ENCODE measurements at regions not wholly inside any gene's neighbourhood (a gene's known extent, or its start where the extent isn't known, plus 50 kb on each side); places are given as distances from the start of the nearest gene placed in this dataset.

DNA sequence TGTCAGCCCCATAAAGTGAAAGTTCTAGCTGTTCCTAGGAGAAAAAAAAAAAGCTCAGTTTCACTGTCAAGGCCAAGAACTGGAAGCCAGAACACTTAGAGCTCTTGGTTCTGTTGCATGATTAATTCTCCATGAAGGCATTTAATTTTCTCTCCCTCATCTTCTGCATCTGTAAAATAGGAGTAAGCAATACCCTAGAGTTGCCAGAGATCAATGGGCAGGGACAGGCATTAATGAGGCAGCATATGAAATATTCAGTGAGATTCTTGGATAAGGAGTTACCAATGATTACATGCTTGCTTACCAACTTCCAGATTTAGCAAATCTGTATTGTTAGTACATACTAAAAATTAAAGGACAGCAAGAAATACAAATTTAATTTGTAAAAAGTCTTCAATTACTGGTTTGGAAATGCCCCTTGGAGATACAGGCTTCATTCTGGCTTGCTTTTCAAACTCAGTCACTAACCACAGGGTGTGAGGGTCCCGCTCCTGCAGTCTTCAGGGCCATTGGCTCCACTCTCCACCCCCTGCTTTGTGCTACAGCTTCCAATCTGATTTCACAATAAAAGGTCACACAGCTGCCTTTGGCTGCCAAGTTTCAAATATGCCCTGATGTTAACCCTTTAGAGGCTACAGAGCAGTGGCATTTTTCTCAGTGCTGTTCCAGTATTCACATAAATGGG is 624.6 kb downstream of the BNC2 start:
- H2BK5ac ChIP-seq (ENCODE audit: insufficient read length, low read length): no peak overlapping the region
- no peak overlapping the region for H3K18ac ChIP-seq (ENCODE audit: insufficient read length, low read depth, low read length)
- H3T11ph ChIP-seq (ENCODE audit: low read length): no peak overlapping the region
- H3K27me3 ChIP-seq (ENCODE audit: insufficient read depth, low read length): no peaks in the 10 kb centered on the region
- no peaks in the 10 kb centered on the region; a peak in 1 of 5 replicates for H3K9me3 Mint-ChIP-seq
- TF ChIP-seq, protein P1, sequence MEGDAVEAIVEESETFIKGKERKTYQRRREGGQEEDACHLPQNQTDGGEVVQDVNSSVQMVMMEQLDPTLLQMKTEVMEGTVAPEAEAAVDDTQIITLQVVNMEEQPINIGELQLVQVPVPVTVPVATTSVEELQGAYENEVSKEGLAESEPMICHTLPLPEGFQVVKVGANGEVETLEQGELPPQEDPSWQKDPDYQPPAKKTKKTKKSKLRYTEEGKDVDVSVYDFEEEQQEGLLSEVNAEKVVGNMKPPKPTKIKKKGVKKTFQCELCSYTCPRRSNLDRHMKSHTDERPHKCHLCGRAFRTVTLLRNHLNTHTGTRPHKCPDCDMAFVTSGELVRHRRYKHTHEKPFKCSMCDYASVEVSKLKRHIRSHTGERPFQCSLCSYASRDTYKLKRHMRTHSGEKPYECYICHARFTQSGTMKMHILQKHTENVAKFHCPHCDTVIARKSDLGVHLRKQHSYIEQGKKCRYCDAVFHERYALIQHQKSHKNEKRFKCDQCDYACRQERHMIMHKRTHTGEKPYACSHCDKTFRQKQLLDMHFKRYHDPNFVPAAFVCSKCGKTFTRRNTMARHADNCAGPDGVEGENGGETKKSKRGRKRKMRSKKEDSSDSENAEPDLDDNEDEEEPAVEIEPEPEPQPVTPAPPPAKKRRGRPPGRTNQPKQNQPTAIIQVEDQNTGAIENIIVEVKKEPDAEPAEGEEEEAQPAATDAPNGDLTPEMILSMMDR (conservative IDR thresholded peaks at IDR 0.05): no peak
- no peak overlapping the region for H2AFZ ChIP-seq (ENCODE audit: low read length)
- no peak overlapping the region for H3K27ac ChIP-seq (ENCODE audit: insufficient read length, low read depth, low read length)
- no peaks in the 10 kb centered on the region for H3K79me1 ChIP-seq (ENCODE audit: insufficient read depth, low read depth, low read length, poor library complexity, severe bottlenecking)
- no peak overlapping the region for H3K27ac Mint-ChIP-seq
- H3K4ac ChIP-seq (ENCODE audit: low read depth, low read length): no peak overlapping the region
- H2BK120ac ChIP-seq (ENCODE audit: low read depth, low read length, poor library complexity, severe bottlenecking): no peak overlapping the region
- H3K56ac ChIP-seq (ENCODE audit: insufficient read length, low read depth, low read length): no peak overlapping the region
- H3K4me1 ChIP-seq (ENCODE audit: insufficient read depth, low read length): peaks cover 4% of the 10 kb centered on the region
- peak; percentile 10 for DNase-seq
- peaks cover 3% of the 10 kb centered on the region; the same call in 1 of the 2 replicates for H3K27me3 Mint-ChIP-seq (ENCODE audit: low read depth)
- no peak overlapping the region for H2BK12ac ChIP-seq (ENCODE audit: insufficient read length, low read depth, low read length)
- no peak overlapping the region for H3K4me3 Mint-ChIP-seq
- no peaks in the 10 kb centered on the region for H4K20me1 ChIP-seq (ENCODE audit: control insufficient read depth, insufficient read depth, insufficient read length)
- H3K9me3 ChIP-seq (ENCODE audit: control insufficient read depth, low read depth, low read length): no peaks in the 10 kb centered on the region
- H4K5ac ChIP-seq (ENCODE audit: insufficient read length, low read depth, low read length): no peak overlapping the region
- WGBS (ENCODE audit: extremely low coverage, insufficient read length, low lambda C conversion rate): no CpG with 5 or more reads among the region's 1 CpG
- no peak overlapping the region for H4K8ac ChIP-seq (replicated peaks; ENCODE audit: insufficient read length, low read depth, low read length)
- H3K79me2 ChIP-seq (ENCODE audit: insufficient read depth, low read length): no peaks in the 10 kb centered on the region
- no peak overlapping the region for H2AK5ac ChIP-seq (ENCODE audit: insufficient read length, low read length)
- no peak overlapping the region for H3K23ac ChIP-seq (ENCODE audit: insufficient read length, low read depth, low read length)
- no peak overlapping the region for H3K4me2 ChIP-seq (ENCODE audit: insufficient read depth, insufficient read length, low read length)
- no peaks in the 10 kb centered on the region for H3K23me2 ChIP-seq (ENCODE audit: insufficient read length, low read depth, low read length, poor library complexity, severe bottlenecking)
- no peak overlapping the region for H4K91ac ChIP-seq (ENCODE audit: insufficient read length, low read depth, low read length)
- H2BK15ac ChIP-seq (ENCODE audit: low read depth, low read length): no peak overlapping the region
- H3K4me1 Mint-ChIP-seq: peaks cover 33 to 37% of the 10 kb centered on the region in 2 experiments
- no peak overlapping the region for H3K14ac ChIP-seq (ENCODE audit: insufficient read depth, low read length)
- no peak overlapping the region for H2BK20ac ChIP-seq (ENCODE audit: low read depth, low read length, poor library complexity, severe bottlenecking)
- H3K36me3 Mint-ChIP-seq (ENCODE audit: insufficient read depth in 1 of 3, low read depth in 3 of 3): no peaks in the 10 kb centered on the region
- no peak overlapping the region for H3K9ac ChIP-seq (ENCODE audit: extremely low read depth, insufficient read length, low read length)
